Gastroesophageal sphincter (tissue), 3 donors: ENCODE measurements at regions not wholly inside any gene's neighbourhood (a gene's known extent, or its start where the extent isn't known, plus 50 kb on each side); places are given as distances from the start of the nearest gene placed in this dataset.

Experiments used
- POLR2AphosphoS5 ChIP-seq: sonication (generic); formaldehyde crosslinking; IDR thresholded peaks from one replicate; pipeline ENCODE4 v1.6.1; 2017; ENCODE audit warnings: antibody characterized with exemption
- TF ChIP-seq, protein P1 (sequence below), 4 experiments: fragments of 200-600 bp in 2 of 4; fragments of 450-650 bp in 2 of 4; sonication (generic) in 1 of 4; IDR thresholded peaks; one replicate each; pipeline ENCODE4 v1.5.1; 2017 to 2019; ENCODE audit warnings: antibody characterized with exemption in 4 of 4, mild to moderate bottlenecking in 2 of 4, moderate library complexity in 2 of 4

GRCh38 chrX:30973784-30974427 lies 84.9 kb upstream of the TAB3 start:
- TF ChIP-seq, protein P1, sequence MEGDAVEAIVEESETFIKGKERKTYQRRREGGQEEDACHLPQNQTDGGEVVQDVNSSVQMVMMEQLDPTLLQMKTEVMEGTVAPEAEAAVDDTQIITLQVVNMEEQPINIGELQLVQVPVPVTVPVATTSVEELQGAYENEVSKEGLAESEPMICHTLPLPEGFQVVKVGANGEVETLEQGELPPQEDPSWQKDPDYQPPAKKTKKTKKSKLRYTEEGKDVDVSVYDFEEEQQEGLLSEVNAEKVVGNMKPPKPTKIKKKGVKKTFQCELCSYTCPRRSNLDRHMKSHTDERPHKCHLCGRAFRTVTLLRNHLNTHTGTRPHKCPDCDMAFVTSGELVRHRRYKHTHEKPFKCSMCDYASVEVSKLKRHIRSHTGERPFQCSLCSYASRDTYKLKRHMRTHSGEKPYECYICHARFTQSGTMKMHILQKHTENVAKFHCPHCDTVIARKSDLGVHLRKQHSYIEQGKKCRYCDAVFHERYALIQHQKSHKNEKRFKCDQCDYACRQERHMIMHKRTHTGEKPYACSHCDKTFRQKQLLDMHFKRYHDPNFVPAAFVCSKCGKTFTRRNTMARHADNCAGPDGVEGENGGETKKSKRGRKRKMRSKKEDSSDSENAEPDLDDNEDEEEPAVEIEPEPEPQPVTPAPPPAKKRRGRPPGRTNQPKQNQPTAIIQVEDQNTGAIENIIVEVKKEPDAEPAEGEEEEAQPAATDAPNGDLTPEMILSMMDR (IDR thresholded peaks at IDR 0.05), result no peak
- no peak for TF ChIP-seq POLR2AphosphoS5
